KMS-11 (cell line): ENCODE measurements at regions not wholly inside any gene's neighbourhood (a gene's known extent, or its start where the extent isn't known, plus 50 kb on each side); places are given as distances from the start of the nearest gene placed in this dataset.
A peak's percentile ranks its signal among the peaks of the same experiment; 100 is the strongest.
"Not testable (repeated sequence)": the region's sequence is repeated elsewhere in the genome, so short reads cannot be mapped to it uniquely, and the experiment has no call there.

Source experiments
- H2AFZ ChIP-seq: fragments of 200-600 bp; sonication (generic); 2 replicates; pipeline ENCODE4 v1.6.1; 2016; ENCODE audit warnings: antibody characterized with exemption, mixed run types, low read depth
- H3K27ac ChIP-seq: fragments of 200-600 bp; sonication (generic); 2 replicates; pipeline ENCODE4 v1.6.1; 2016; ENCODE audit warnings: mild to moderate bottlenecking, mixed run types
- H3K27me3 ChIP-seq: fragments of 200-600 bp; sonication (generic); 2 replicates; pipeline ENCODE4 v1.6.1; 2017; ENCODE audit warnings: mild to moderate bottlenecking, low read depth, mixed run types, moderate library complexity; ENCODE audit not compliant: insufficient read depth
- H3K36me3 ChIP-seq: fragments of 200-600 bp; sonication (generic); 2 replicates; pipeline ENCODE4 v1.6.1; 2017; ENCODE audit warnings: mild to moderate bottlenecking, mixed run types; ENCODE audit not compliant: insufficient read depth
- H3K4me1 ChIP-seq: fragments of 200-600 bp; sonication (generic); 2 replicates; pipeline ENCODE4 v1.6.1; 2016; ENCODE audit warnings: mild to moderate bottlenecking, low read depth, mixed run types; ENCODE audit not compliant: poor library complexity, severe bottlenecking
- H3K4me2 ChIP-seq: fragments of 200-600 bp; sonication (generic); 2 replicates; pipeline ENCODE4 v1.7.0; 2016; ENCODE audit warnings: mild to moderate bottlenecking, mixed run types
- H3K4me3 ChIP-seq: fragments of 200-600 bp; sonication (generic); IDR thresholded peaks from 2 replicates; pipeline ENCODE4 v1.6.1; 2017; ENCODE audit warnings: low read depth, low read length, mixed read lengths; ENCODE audit not compliant: insufficient read depth
- H3K79me2 ChIP-seq: fragments of 200-600 bp; sonication (generic); 2 replicates; pipeline ENCODE4 v1.6.1; 2016; ENCODE audit warnings: low read depth, mixed run types; ENCODE audit not compliant: insufficient read depth
- H3K9ac ChIP-seq: fragments of 200-600 bp; sonication (generic); 2 replicates; pipeline ENCODE4 v1.6.1; 2016; ENCODE audit warnings: mild to moderate bottlenecking, mixed run types
- H4K20me1 ChIP-seq: fragments of 200-600 bp; sonication (generic); 2 replicates; pipeline ENCODE4 v1.6.1; 2016; ENCODE audit warnings: mild to moderate bottlenecking, mixed run types; ENCODE audit not compliant: insufficient read depth
- CTCF ChIP-seq: fragments of 200-600 bp; sonication (generic); conservative IDR thresholded peaks from 2 replicates; pipeline ENCODE4 v1.6.1; 2017; ENCODE audit warnings: low read depth, mild to moderate bottlenecking, antibody characterized with exemption, low read length, moderate library complexity, mixed read lengths

- peak overlapping the region; percentile 78 for H3K4me2 ChIP-seq
- H3K27me3 ChIP-seq = no peaks in the 10 kb centered on the region
- no peak for TF ChIP-seq CTCF
- peak overlapping the region; percentile 77 for H2AFZ ChIP-seq
- H4K20me1 ChIP-seq = no peaks in the 10 kb centered on the region
- peak overlapping the region; percentile 67 for H3K27ac ChIP-seq
- no peaks in the 10 kb centered on the region for H3K36me3 ChIP-seq
- peak overlapping the region; percentile 94 for H3K4me3 ChIP-seq
- peak overlapping the region; percentile 54; the same call in 1 of the 2 replicates for H3K9ac ChIP-seq
- H3K4me1 ChIP-seq = peaks cover 15% of the 10 kb centered on the region
- no peaks in the 10 kb centered on the region for H3K79me2 ChIP-seq
Observed at GRCh38 chr1:208988811-208989222, 594.7 kb upstream of the CAMK1G start.

- Histone ChIP-seq H3K36me3 (no peaks in the 10 kb centered on the region), H4K20me1 (no peaks in the 10 kb centered on the region), H3K79me2 (no peaks in the 10 kb centered on the region), H3K27ac (no peak overlapping the region), H3K27me3 (no peaks in the 10 kb centered on the region), H3K4me1 (peaks cover 15% of the 10 kb centered on the region), H3K4me3 (no peak overlapping the region), H3K4me2 (no peak overlapping the region), H3K9ac (no peak overlapping the region), H2AFZ (no peak overlapping the region)
- TF ChIP-seq CTCF = no peak
Observed at GRCh38 chr1:208990456-208990855, 593.1 kb upstream of the CAMK1G start.

GRCh38 chr1:208997053-208997452 is 586.5 kb upstream of the CAMK1G start:
- H4K20me1 ChIP-seq, H2AFZ ChIP-seq, H3K27me3 ChIP-seq, H3K27ac ChIP-seq, H3K79me2 ChIP-seq, H3K4me3 ChIP-seq, H3K4me1 ChIP-seq, H3K36me3 ChIP-seq, H3K9ac ChIP-seq, H3K4me2 ChIP-seq: not testable (repeated sequence)

GRCh38 chr1:208997726-208998312 is 585.7 kb upstream of the CAMK1G start:
- Histone ChIP-seq H3K79me2 (no peaks in the 10 kb centered on the region), H3K4me1 (no peaks in the 10 kb centered on the region), H4K20me1 (no peaks in the 10 kb centered on the region), H3K9ac (no peak overlapping the region), H3K27me3 (no peaks in the 10 kb centered on the region), H3K4me3 (no peak overlapping the region), H3K27ac (no peak overlapping the region), H3K36me3 (no peaks in the 10 kb centered on the region), H3K4me2 (no peak overlapping the region), H2AFZ (no peak overlapping the region)
- peak; percentile 52 for TF ChIP-seq CTCF

- H3K79me2 ChIP-seq = no peaks in the 10 kb centered on the region
Observed at GRCh38 chr1:209008586-209008985, 574.9 kb upstream of the CAMK1G start.

More at GRCh38 chr1:209008586-209008985, 574.9 kb upstream of the CAMK1G start:
- Histone ChIP-seq H4K20me1 (no peaks in the 10 kb centered on the region), H3K27ac (no peak overlapping the region), H2AFZ (no peak overlapping the region), H3K36me3 (no peaks in the 10 kb centered on the region), H3K4me3 (no peak overlapping the region), H3K27me3 (no peaks in the 10 kb centered on the region), H3K4me2 (no peak overlapping the region), H3K9ac (no peak overlapping the region), H3K4me1 (peaks cover 13% of the 10 kb centered on the region)
- TF ChIP-seq CTCF = no peak
